GM12875 (cell line): ENCODE measurements at regions not wholly inside any gene's neighbourhood (a gene's known extent, or its start where the extent isn't known, plus 50 kb on each side); places are given as distances from the start of the nearest gene placed in this dataset.

ENCODE experiments used
- H3K4me3 ChIP-seq: one replicate; pipeline ENCODE4 v1.5.1; 2011; ENCODE audit warnings: low read depth, low read length, control low read depth
- CTCF ChIP-seq: IDR thresholded peaks from 2 replicates; pipeline ENCODE4 v1.5.1; 2011; ENCODE audit warnings: low read depth, mild to moderate bottlenecking, control low read depth, inconsistent platforms, low read length, moderate library complexity, borderline replicate concordance; ENCODE audit not compliant: insufficient read depth

GRCh38 chr6:120622127-120622631, 712.1 kb downstream of the TBC1D32 start:
- TF ChIP-seq CTCF, result no peak
- no peak overlapping the region for H3K4me3 ChIP-seq

- H3K4me3 ChIP-seq, result no peak overlapping the region
- no peak for TF ChIP-seq CTCF
Measured at GRCh38 chr6:120620900-120621299, 713.4 kb downstream of the TBC1D32 start.

- TF ChIP-seq CTCF, result no peak
- H3K4me3 ChIP-seq, result no peak overlapping the region
Measured at GRCh38 chr6:120615238-120615637, 719.0 kb downstream of the TBC1D32 start.

- H3K4me3 ChIP-seq, result no peak overlapping the region
- no peak for TF ChIP-seq CTCF
Measured at GRCh38 chr6:120614723-120615122, 719.6 kb downstream of the TBC1D32 start.

GRCh38 chr6:120608826-120609225, 725.5 kb downstream of the TBC1D32 start:
- H3K4me3 ChIP-seq, result no peak overlapping the region
- TF ChIP-seq CTCF, result no peak

- TF ChIP-seq CTCF, result no peak
- H3K4me3 ChIP-seq, result no peak overlapping the region
Measured at GRCh38 chr6:120606743-120607142, 727.5 kb downstream of the TBC1D32 start.

GRCh38 chr6:120604510-120604909, 729.8 kb downstream of the TBC1D32 start:
- H3K4me3 ChIP-seq, result no peak overlapping the region
- TF ChIP-seq CTCF, result no peak
